PFSK-1 (cell line): ENCODE measurements at regions not wholly inside any gene's neighbourhood (a gene's known extent, or its start where the extent isn't known, plus 50 kb on each side); places are given as distances from the start of the nearest gene placed in this dataset.

Source experiments
- FOXP2 ChIP-seq: optimal IDR thresholded peaks from 2 replicates; pipeline ENCODE3; 2011; ENCODE audit warnings: borderline replicate concordance, control low read depth, inconsistent platforms; ENCODE audit not compliant: insufficient read depth; ENCODE audit errors: extremely low read length, extremely low read depth
- POLR2AphosphoS5 ChIP-seq: IDR thresholded peaks from 2 replicates; pipeline ENCODE4 v1.6.1; 2012; ENCODE audit warnings: low read depth, mild to moderate bottlenecking, control low read depth, low read length, moderate library complexity

- TF ChIP-seq POLR2AphosphoS5, result no peak
- no peak for TF ChIP-seq FOXP2
Measured at GRCh38 chr3:4166540-4166939, 136.6 kb upstream of the SETMAR start.
